ENCODE measurements at regions not wholly inside any gene's neighbourhood (a gene's known extent, or its start where the extent isn't known, plus 50 kb on each side); places are given as distances from the start of the nearest gene placed in this dataset.

GRCh38 chr13:109496216-109496615 lies 290.2 kb downstream of the IRS2 start:
- Histone ChIP-seq H3K9me3 (no peaks in the 10 kb centered on the region), H3K36me3 (no peaks in the 10 kb centered on the region), H3K4me1 (peaks cover 0 to 11% (median 0%) of the 10 kb centered on the region in 3 donors), H3K4me3 (no peak overlapping the region), H3K27ac (no peak overlapping the region), H3K27me3 (no peaks in the 10 kb centered on the region)
- WGBS, 2 donors (ENCODE audit: low coverage in 1 of 2), result 86% methylated on average over 7 of the region's 7 CpGs
- no peak for TF ChIP-seq EP300 (IDR thresholded peaks at IDR 0.05)
- TF ChIP-seq POLR2AphosphoS5 (IDR thresholded peaks at IDR 0.05), result no peak
- TF ChIP-seq POLR2A (IDR thresholded peaks at IDR 0.05), result no peak
- TF ChIP-seq, protein P1, sequence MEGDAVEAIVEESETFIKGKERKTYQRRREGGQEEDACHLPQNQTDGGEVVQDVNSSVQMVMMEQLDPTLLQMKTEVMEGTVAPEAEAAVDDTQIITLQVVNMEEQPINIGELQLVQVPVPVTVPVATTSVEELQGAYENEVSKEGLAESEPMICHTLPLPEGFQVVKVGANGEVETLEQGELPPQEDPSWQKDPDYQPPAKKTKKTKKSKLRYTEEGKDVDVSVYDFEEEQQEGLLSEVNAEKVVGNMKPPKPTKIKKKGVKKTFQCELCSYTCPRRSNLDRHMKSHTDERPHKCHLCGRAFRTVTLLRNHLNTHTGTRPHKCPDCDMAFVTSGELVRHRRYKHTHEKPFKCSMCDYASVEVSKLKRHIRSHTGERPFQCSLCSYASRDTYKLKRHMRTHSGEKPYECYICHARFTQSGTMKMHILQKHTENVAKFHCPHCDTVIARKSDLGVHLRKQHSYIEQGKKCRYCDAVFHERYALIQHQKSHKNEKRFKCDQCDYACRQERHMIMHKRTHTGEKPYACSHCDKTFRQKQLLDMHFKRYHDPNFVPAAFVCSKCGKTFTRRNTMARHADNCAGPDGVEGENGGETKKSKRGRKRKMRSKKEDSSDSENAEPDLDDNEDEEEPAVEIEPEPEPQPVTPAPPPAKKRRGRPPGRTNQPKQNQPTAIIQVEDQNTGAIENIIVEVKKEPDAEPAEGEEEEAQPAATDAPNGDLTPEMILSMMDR (IDR thresholded peaks at IDR 0.05), result no peak
- ATAC-seq, result no peak

- H3K27ac ChIP-seq, result peak overlapping the region; percentile 26 to 75 (median 66)
- no peak for TF ChIP-seq POLR2A (IDR thresholded peaks at IDR 0.05)
- TF ChIP-seq EP300 (IDR thresholded peaks at IDR 0.05), result no peak
- TF ChIP-seq, protein P1 (IDR thresholded peaks at IDR 0.05), result no peak
- TF ChIP-seq POLR2AphosphoS5 (IDR thresholded peaks at IDR 0.05), result peak; percentile 21
- 21 to 33% methylated on average over 9 of the region's 9 CpGs for WGBS, 2 donors (ENCODE audit: low coverage in 1 of 2)
- peak overlapping the region in 1 of 2 donors; percentile 8 for H3K4me3 ChIP-seq
- H3K27me3 ChIP-seq, result no peaks in the 10 kb centered on the region
- H3K36me3 ChIP-seq, result no peaks in the 10 kb centered on the region
- H3K4me1 ChIP-seq, result peaks cover 0 to 11% (median 0%) of the 10 kb centered on the region in 3 donors
- no peak for ATAC-seq
- no peaks in the 10 kb centered on the region for H3K9me3 ChIP-seq
Observed at GRCh38 chr13:109494925-109495369, 291.4 kb downstream of the IRS2 start.

DNA sequence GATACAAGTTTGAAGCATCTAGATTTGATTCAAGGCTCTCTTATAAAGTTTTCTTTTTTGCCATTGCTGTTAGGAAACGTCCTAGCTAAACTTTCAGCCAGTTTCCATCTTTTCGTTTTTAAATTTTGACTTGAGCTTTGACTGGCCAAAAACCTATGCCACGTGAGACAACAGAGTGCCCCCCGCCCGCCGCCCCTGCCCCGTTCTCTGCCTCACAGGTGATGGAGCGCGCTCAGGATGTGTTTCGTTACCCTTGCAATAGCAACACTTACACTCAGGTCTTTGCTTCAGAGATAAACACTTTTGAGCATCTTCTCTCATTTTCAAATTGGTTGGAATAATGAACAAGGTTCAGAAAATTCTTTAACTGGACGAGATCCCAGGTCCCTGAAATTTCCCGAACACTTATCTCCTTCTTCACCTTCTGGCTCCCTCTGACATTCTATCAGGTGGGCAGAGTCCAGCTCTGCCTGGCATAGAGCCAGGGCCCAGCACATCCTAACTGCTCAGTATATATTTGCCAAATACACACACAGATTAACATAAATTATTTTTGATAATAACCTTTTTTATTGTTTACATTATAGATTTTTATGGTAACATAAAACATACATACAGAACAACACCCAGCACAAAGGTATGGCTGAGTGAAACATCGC lies 301.1 kb downstream of the IRS2 start:
- H3K9me3 ChIP-seq, result no peaks in the 10 kb centered on the region
- TF ChIP-seq POLR2A (IDR thresholded peaks at IDR 0.05), result no peak
- TF ChIP-seq POLR2AphosphoS5 (IDR thresholded peaks at IDR 0.05), result no peak
- no peak for TF ChIP-seq EP300 (IDR thresholded peaks at IDR 0.05)
- TF ChIP-seq, protein P1 (IDR thresholded peaks at IDR 0.05), result no peak
- H3K27ac ChIP-seq, result no peak overlapping the region
- H3K4me3 ChIP-seq, result no peak overlapping the region
- H3K27me3 ChIP-seq, result no peaks in the 10 kb centered on the region
- no peaks in the 10 kb centered on the region for H3K36me3 ChIP-seq
- ATAC-seq, result no peak
- 78 to 82% methylated on average over 11 to 13 of the region's 13 CpGs for WGBS, 2 donors (ENCODE audit: low coverage in 1 of 2)
- H3K4me1 ChIP-seq, result peaks cover 0 to 4% (median 0%) of the 10 kb centered on the region in 3 donors

- H3K4me1 ChIP-seq, result peaks cover 0 to 4% (median 0%) of the 10 kb centered on the region in 3 donors
- no peak overlapping the region for H3K4me3 ChIP-seq
- H3K27me3 ChIP-seq, result no peaks in the 10 kb centered on the region
- H3K36me3 ChIP-seq, result no peaks in the 10 kb centered on the region
- WGBS, 2 donors (ENCODE audit: low coverage in 1 of 2), result 41 to 84% methylated on average over 2 to 5 of the region's 5 CpGs
- no peak for ATAC-seq
- H3K27ac ChIP-seq, result no peak overlapping the region
- H3K9me3 ChIP-seq, result no peaks in the 10 kb centered on the region
- TF ChIP-seq POLR2A (IDR thresholded peaks at IDR 0.05), result no peak
- no peak for TF ChIP-seq POLR2AphosphoS5 (IDR thresholded peaks at IDR 0.05)
- TF ChIP-seq, protein P1 (IDR thresholded peaks at IDR 0.05), result no peak
- TF ChIP-seq EP300 (IDR thresholded peaks at IDR 0.05), result no peak
Observed at GRCh38 chr13:109483284-109483683, 303.1 kb downstream of the IRS2 start.

DNA sequence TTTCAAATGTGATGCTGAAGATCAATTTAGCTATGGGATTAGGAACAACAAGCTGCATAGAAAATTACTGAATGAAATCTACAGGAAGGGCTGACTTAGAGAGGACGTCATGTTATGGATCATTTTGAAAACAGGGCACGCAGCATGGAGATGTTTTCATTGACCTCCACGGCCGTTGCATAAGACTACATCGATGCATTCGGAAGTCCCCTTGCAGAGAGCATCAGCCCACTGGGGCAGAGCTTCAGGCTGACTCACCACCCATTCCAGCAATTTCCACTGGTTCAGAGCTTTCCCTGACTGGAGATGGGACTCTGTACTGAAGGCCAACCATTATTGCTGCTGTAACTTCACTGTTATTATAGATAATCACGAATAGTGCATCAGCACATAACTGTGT lies 305.3 kb downstream of the IRS2 start:
- 73 to 87% methylated on average over 7 of the region's 7 CpGs for WGBS, 2 donors (ENCODE audit: low coverage in 1 of 2)
- ATAC-seq, result no peak

More for the DNA sequence above, 305.3 kb downstream of the IRS2 start:
- H3K36me3 ChIP-seq, result no peaks in the 10 kb centered on the region
- peaks cover 0 to 4% (median 0%) of the 10 kb centered on the region in 3 donors for H3K4me1 ChIP-seq
- H3K27me3 ChIP-seq, result no peaks in the 10 kb centered on the region
- TF ChIP-seq, protein P1 (IDR thresholded peaks at IDR 0.05), result no peak
- TF ChIP-seq POLR2A (IDR thresholded peaks at IDR 0.05) (no peak), POLR2AphosphoS5 (IDR thresholded peaks at IDR 0.05) (no peak), EP300 (IDR thresholded peaks at IDR 0.05) (no peak)
- no peak overlapping the region for H3K4me3 ChIP-seq
- no peak overlapping the region for H3K27ac ChIP-seq
- H3K9me3 ChIP-seq, result no peaks in the 10 kb centered on the region

All from gastroesophageal sphincter (tissue), 4 donors.